ENCODE measurements at regions not wholly inside any gene's neighbourhood (a gene's known extent, or its start where the extent isn't known, plus 50 kb on each side); places are given as distances from the start of the nearest gene placed in this dataset.

DNA sequence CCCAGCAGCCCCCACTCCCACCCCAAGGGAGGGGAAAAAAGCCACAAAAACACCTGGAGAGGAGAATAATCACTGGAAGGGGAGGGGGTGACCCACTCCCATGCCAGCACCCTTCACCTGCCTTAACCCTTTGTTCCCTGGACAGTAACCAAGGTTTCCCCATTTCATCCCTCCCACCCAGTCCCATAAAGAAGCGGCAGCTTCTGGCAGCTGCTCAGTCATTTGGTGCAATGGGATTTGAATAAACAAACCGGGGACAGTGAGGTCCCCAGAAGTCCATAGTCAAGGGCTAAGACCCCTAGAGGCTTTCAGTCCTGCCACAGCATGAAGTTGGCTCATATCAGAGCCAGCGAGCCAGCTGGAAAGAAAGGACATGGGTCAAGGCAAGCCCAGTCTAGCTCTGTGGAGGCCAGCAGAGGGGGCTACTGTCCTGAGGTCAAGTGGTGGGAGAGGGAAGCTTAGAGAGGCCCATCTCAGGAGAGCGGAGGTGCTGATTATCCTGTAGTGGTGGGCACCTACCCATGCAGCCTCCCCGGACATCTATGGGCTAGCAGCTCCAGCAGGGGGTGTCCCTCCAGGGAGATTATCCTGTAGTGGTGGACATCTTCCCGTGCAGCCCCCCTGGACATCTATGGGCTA, 58.9 kb upstream of the LBX1 start:
- intact Hi-C loops (cut with micrococcal nuclease), result no loop called here
- ATAC-seq (peak; percentile 86), DNase-seq (ENCODE audit: low read depth, low spot score) (peak; percentile 41)
- ChIA-PET RAD21 (ENCODE audit: low non-redundant PET in 1 of 2, low total read pairs in 2 of 2, uncharacterized antibody in 2 of 2, unreplicated experiment in 2 of 2) (interaction anchor here (0.6 to 1.4 kb wide), 11 partner anchors 13 to 282 kb away, joined by 3 to 10 read pairs (median 4); no protein-coding TSS in a partner anchor), CTCF (interaction anchor here (0.5 to 3.7 kb wide), 15 partner anchors 10 to 282 kb away, joined by 3 to 30 read pairs (median 8); no protein-coding TSS in a partner anchor), POLR2A (interaction anchor here (0.9 to 1.1 kb wide), 2 partner anchors 12 to 174 kb away, joined by 3 read pairs; no protein-coding TSS in a partner anchor)
- no peak overlapping the region for H2AFZ ChIP-seq (ENCODE audit: low read depth, low read length, poor library complexity, severe bottlenecking)
- H3K27me3 ChIP-seq (ENCODE audit: insufficient read depth, low read length), result no peaks in the 10 kb centered on the region
- no peak overlapping the region for H3K4me2 ChIP-seq (ENCODE audit: low read length)
- no peaks in the 10 kb centered on the region for H3K9me2 ChIP-seq (ENCODE audit: insufficient read depth)
- H3K4me1 ChIP-seq (ENCODE audit: control insufficient read depth in 1 of 2, insufficient read depth in 2 of 2, low read length in 2 of 2), result no peaks in the 10 kb centered on the region; a peak in 1 of 4 replicates
- no peaks in the 10 kb centered on the region for H3K36me3 ChIP-seq (ENCODE audit: control insufficient read depth in 1 of 2, insufficient read depth in 2 of 2, low read length in 2 of 2)
- no TSS peak for BruUV-seq (replicated peaks)
- no peak overlapping the region for H3K27ac ChIP-seq (ENCODE audit: low read depth, low read length)
- TF ChIP-seq, protein P1, sequence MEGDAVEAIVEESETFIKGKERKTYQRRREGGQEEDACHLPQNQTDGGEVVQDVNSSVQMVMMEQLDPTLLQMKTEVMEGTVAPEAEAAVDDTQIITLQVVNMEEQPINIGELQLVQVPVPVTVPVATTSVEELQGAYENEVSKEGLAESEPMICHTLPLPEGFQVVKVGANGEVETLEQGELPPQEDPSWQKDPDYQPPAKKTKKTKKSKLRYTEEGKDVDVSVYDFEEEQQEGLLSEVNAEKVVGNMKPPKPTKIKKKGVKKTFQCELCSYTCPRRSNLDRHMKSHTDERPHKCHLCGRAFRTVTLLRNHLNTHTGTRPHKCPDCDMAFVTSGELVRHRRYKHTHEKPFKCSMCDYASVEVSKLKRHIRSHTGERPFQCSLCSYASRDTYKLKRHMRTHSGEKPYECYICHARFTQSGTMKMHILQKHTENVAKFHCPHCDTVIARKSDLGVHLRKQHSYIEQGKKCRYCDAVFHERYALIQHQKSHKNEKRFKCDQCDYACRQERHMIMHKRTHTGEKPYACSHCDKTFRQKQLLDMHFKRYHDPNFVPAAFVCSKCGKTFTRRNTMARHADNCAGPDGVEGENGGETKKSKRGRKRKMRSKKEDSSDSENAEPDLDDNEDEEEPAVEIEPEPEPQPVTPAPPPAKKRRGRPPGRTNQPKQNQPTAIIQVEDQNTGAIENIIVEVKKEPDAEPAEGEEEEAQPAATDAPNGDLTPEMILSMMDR (IDR thresholded peaks at IDR 0.05 in 2 of 3, conservative IDR thresholded peaks at IDR 0.05 in 1 of 3; ENCODE audit: borderline replicate concordance in 1 of 3, insufficient read depth in 1 of 3, low read depth in 2 of 3, low read length in 2 of 3), result peak; percentile 34 to 57 (median 45); a peak in 5 of 6 replicates
- TF ChIP-seq EZH2 (IDR thresholded peaks at IDR 0.05) (no peak), POLR2A (IDR thresholded peaks at IDR 0.05; ENCODE audit: borderline replicate concordance, extremely low read depth, insufficient read depth, insufficient read length) (no peak), TCF7L2 (IDR thresholded peaks at IDR 0.05; ENCODE audit: borderline replicate concordance, extremely low read depth, insufficient read depth, insufficient read length) (no peak), EGR1 (IDR thresholded peaks at IDR 0.05; ENCODE audit: low read depth) (no peak), RAD21 (IDR thresholded peaks at IDR 0.05; ENCODE audit: low read depth) (peak; percentile 72)
- H3K79me2 ChIP-seq (ENCODE audit: insufficient read depth, low read length), result no peaks in the 10 kb centered on the region
- no peak overlapping the region for H3K9ac ChIP-seq (ENCODE audit: low read length)
- no peak overlapping the region for H3K4me3 ChIP-seq (replicated peaks in 1 of 2; ENCODE audit: low read depth in 1 of 2, low read length in 2 of 2)
- no peaks in the 10 kb centered on the region for H4K20me1 ChIP-seq (ENCODE audit: insufficient read depth)
- H3K9me3 ChIP-seq (ENCODE audit: control insufficient read depth in 1 of 2, insufficient read depth in 1 of 2, low read depth in 1 of 2, low read length in 2 of 2), result no peaks in the 10 kb centered on the region

DNA sequence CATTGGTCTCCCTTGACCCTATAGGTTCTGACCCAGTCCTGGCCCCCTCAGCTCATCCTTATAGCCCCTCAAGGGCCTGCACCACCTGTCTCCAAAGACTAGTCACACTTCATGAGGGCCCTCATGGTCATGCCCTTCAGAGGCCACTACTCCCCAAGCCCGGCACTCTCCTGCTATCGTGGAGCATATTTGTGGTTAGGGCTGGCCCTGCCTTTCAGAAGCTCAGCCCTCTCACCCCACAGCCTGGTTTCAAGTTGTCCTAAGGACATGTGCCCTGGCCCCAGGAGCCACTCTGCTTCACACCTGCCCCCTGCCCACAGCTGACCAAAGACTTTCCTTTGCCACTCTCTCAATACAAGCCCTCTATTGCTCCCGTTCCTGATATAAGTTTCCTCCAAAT, 60.3 kb upstream of the LBX1 start:
- Histone ChIP-seq H2AFZ (ENCODE audit: low read depth, low read length, poor library complexity, severe bottlenecking) (no peak overlapping the region), H3K79me2 (ENCODE audit: insufficient read depth, low read length) (no peaks in the 10 kb centered on the region), H3K4me3 (replicated peaks in 1 of 2; ENCODE audit: low read depth in 1 of 2, low read length in 2 of 2) (no peak overlapping the region), H3K4me1 (ENCODE audit: control insufficient read depth in 1 of 2, insufficient read depth in 2 of 2, low read length in 2 of 2) (no peaks in the 10 kb centered on the region; a peak in 1 of 4 replicates), H3K9ac (ENCODE audit: low read length) (no peak overlapping the region), H3K27me3 (ENCODE audit: insufficient read depth, low read length) (no peaks in the 10 kb centered on the region), H4K20me1 (ENCODE audit: insufficient read depth) (no peaks in the 10 kb centered on the region), H3K9me2 (ENCODE audit: insufficient read depth) (no peaks in the 10 kb centered on the region), H3K27ac (ENCODE audit: low read depth, low read length) (no peak overlapping the region), H3K4me2 (ENCODE audit: low read length) (no peak overlapping the region), H3K9me3 (ENCODE audit: control insufficient read depth in 1 of 2, insufficient read depth in 1 of 2, low read depth in 1 of 2, low read length in 2 of 2) (no peaks in the 10 kb centered on the region), H3K36me3 (ENCODE audit: control insufficient read depth in 1 of 2, insufficient read depth in 2 of 2, low read length in 2 of 2) (no peaks in the 10 kb centered on the region)
- no peak for ATAC-seq
- no peak for DNase-seq (ENCODE audit: low read depth, low spot score)
- no TSS peak for BruUV-seq (replicated peaks)
- intact Hi-C loops (cut with micrococcal nuclease), result no loop called here
- ChIA-PET CTCF (interaction anchor here (1.0 to 3.7 kb wide), 6 partner anchors 9 to 281 kb away, joined by 4 to 26 read pairs (median 17); no protein-coding TSS in a partner anchor), RAD21 (ENCODE audit: low non-redundant PET in 1 of 2, low total read pairs in 2 of 2, uncharacterized antibody in 2 of 2, unreplicated experiment in 2 of 2) (no interaction called here), POLR2A (no interaction called here)
- TF ChIP-seq TCF7L2 (IDR thresholded peaks at IDR 0.05; ENCODE audit: borderline replicate concordance, extremely low read depth, insufficient read depth, insufficient read length), result no peak
- TF ChIP-seq, protein P2, sequence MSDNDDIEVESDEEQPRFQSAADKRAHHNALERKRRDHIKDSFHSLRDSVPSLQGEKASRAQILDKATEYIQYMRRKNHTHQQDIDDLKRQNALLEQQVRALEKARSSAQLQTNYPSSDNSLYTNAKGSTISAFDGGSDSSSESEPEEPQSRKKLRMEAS (IDR thresholded peaks at IDR 0.05), result no peak
- no peak for TF ChIP-seq SP1 (IDR thresholded peaks at IDR 0.05; ENCODE audit: low read depth)
- no peak for TF ChIP-seq YY1 (IDR thresholded peaks at IDR 0.05; ENCODE audit: extremely low read depth, insufficient replicate concordance, low read depth, low read length)
- TF ChIP-seq EZH2phosphoT487 (IDR thresholded peaks at IDR 0.05; ENCODE audit: borderline replicate concordance), result no peak
- TF ChIP-seq, protein P3, sequence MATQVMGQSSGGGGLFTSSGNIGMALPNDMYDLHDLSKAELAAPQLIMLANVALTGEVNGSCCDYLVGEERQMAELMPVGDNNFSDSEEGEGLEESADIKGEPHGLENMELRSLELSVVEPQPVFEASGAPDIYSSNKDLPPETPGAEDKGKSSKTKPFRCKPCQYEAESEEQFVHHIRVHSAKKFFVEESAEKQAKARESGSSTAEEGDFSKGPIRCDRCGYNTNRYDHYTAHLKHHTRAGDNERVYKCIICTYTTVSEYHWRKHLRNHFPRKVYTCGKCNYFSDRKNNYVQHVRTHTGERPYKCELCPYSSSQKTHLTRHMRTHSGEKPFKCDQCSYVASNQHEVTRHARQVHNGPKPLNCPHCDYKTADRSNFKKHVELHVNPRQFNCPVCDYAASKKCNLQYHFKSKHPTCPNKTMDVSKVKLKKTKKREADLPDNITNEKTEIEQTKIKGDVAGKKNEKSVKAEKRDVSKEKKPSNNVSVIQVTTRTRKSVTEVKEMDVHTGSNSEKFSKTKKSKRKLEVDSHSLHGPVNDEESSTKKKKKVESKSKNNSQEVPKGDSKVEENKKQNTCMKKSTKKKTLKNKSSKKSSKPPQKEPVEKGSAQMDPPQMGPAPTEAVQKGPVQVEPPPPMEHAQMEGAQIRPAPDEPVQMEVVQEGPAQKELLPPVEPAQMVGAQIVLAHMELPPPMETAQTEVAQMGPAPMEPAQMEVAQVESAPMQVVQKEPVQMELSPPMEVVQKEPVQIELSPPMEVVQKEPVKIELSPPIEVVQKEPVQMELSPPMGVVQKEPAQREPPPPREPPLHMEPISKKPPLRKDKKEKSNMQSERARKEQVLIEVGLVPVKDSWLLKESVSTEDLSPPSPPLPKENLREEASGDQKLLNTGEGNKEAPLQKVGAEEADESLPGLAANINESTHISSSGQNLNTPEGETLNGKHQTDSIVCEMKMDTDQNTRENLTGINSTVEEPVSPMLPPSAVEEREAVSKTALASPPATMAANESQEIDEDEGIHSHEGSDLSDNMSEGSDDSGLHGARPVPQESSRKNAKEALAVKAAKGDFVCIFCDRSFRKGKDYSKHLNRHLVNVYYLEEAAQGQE (IDR thresholded peaks at IDR 0.05; ENCODE audit: low read depth), result no peak
- TF ChIP-seq FOSL1 (IDR thresholded peaks at IDR 0.05; ENCODE audit: low read depth), result no peak
- no peak for TF ChIP-seq POLR2AphosphoS5 (IDR thresholded peaks at IDR 0.05; ENCODE audit: low read depth, low read length)
- TF ChIP-seq SIN3A (IDR thresholded peaks at IDR 0.05; ENCODE audit: low read depth), result no peak
